OCI-LY7 (cell line): ENCODE measurements at regions not wholly inside any gene's neighbourhood (a gene's known extent, or its start where the extent isn't known, plus 50 kb on each side); places are given as distances from the start of the nearest gene placed in this dataset.

Source experiments
- EZH2phosphoT487 ChIP-seq: fragments of 200-600 bp; sonication (generic); IDR thresholded peaks from 2 replicates; pipeline ENCODE4 v1.6.1; 2018; ENCODE audit warnings: low read depth, borderline replicate concordance, mild to moderate bottlenecking, mixed run types, antibody characterized with exemption, low read length, moderate library complexity, mixed read lengths
- TF ChIP-seq, protein P1 (sequence below): fragments of 200-600 bp; sonication (generic); conservative IDR thresholded peaks from 2 replicates; pipeline ENCODE4 v1.5.1; 2014; ENCODE audit warnings: mild to moderate bottlenecking, antibody characterized with exemption, low read length, moderate library complexity, mixed read lengths

DNA sequence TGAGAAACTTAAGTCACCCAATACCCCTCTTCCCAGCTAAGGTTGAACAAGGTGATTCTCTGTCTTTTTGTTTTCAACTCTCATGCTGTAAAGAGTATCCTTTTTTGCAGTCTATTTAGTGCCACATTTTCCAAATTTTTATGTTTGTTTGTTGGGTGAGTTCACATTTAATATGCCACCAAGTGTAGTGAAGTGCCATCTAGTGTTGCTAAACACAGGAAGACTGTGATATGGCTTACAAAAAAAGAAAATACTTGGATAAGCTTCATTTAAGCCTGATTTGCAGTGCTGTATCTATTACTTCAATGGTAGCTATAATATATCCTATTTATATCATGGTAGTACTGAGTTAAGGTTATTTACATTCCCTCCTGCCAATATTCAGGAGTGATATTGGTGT lies 319.2 kb upstream of the CHORDC1 start:
- TF ChIP-seq, protein P1, sequence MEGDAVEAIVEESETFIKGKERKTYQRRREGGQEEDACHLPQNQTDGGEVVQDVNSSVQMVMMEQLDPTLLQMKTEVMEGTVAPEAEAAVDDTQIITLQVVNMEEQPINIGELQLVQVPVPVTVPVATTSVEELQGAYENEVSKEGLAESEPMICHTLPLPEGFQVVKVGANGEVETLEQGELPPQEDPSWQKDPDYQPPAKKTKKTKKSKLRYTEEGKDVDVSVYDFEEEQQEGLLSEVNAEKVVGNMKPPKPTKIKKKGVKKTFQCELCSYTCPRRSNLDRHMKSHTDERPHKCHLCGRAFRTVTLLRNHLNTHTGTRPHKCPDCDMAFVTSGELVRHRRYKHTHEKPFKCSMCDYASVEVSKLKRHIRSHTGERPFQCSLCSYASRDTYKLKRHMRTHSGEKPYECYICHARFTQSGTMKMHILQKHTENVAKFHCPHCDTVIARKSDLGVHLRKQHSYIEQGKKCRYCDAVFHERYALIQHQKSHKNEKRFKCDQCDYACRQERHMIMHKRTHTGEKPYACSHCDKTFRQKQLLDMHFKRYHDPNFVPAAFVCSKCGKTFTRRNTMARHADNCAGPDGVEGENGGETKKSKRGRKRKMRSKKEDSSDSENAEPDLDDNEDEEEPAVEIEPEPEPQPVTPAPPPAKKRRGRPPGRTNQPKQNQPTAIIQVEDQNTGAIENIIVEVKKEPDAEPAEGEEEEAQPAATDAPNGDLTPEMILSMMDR, result no peak
- TF ChIP-seq EZH2phosphoT487, result no peak
